ENCODE measurements at regions not wholly inside any gene's neighbourhood (a gene's known extent, or its start where the extent isn't known, plus 50 kb on each side); places are given as distances from the start of the nearest gene placed in this dataset.

GRCh38 chr18:41263956-41264355, 691.1 kb upstream of the PIK3C3 start:
- WGBS, 2 donors = 80 to 84% methylated on average over 1 of the region's 1 CpG
- Histone ChIP-seq H3K27ac (no peak overlapping the region), H3K27me3 (no peaks in the 10 kb centered on the region), H3K4me3 (no peak overlapping the region), H3K4me1 (peaks cover 0 to 34% (median 28%) of the 10 kb centered on the region in 4 donors), H3K9me3 (no peaks in the 10 kb centered on the region), H3K36me3 (no peaks in the 10 kb centered on the region)
- TF ChIP-seq EP300 (IDR thresholded peaks at IDR 0.05) = no peak
- TF ChIP-seq POLR2AphosphoS5 (IDR thresholded peaks at IDR 0.05) = no peak
- TF ChIP-seq, protein P1, sequence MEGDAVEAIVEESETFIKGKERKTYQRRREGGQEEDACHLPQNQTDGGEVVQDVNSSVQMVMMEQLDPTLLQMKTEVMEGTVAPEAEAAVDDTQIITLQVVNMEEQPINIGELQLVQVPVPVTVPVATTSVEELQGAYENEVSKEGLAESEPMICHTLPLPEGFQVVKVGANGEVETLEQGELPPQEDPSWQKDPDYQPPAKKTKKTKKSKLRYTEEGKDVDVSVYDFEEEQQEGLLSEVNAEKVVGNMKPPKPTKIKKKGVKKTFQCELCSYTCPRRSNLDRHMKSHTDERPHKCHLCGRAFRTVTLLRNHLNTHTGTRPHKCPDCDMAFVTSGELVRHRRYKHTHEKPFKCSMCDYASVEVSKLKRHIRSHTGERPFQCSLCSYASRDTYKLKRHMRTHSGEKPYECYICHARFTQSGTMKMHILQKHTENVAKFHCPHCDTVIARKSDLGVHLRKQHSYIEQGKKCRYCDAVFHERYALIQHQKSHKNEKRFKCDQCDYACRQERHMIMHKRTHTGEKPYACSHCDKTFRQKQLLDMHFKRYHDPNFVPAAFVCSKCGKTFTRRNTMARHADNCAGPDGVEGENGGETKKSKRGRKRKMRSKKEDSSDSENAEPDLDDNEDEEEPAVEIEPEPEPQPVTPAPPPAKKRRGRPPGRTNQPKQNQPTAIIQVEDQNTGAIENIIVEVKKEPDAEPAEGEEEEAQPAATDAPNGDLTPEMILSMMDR (IDR thresholded peaks at IDR 0.05) = no peak
- TF ChIP-seq POLR2A (IDR thresholded peaks at IDR 0.05) = no peak
- no peak for DNase-seq
- intact Hi-C loops (cut with DNase I) = no loop called here

GRCh38 chr18:41262688-41263087, 692.3 kb upstream of the PIK3C3 start:
- intact Hi-C loops (cut with DNase I) = no loop called here
- no peak overlapping the region for H3K4me3 ChIP-seq
- TF ChIP-seq POLR2AphosphoS5 (IDR thresholded peaks at IDR 0.05) (no peak), EP300 (IDR thresholded peaks at IDR 0.05) (no peak)
- TF ChIP-seq, protein P1 (IDR thresholded peaks at IDR 0.05) = no peak
- H3K9me3 ChIP-seq = no peaks in the 10 kb centered on the region
- peaks cover 0 to 34% (median 28%) of the 10 kb centered on the region in 4 donors for H3K4me1 ChIP-seq
- H3K27me3 ChIP-seq = no peaks in the 10 kb centered on the region
- no peak overlapping the region for H3K27ac ChIP-seq
- DNase-seq = no peak
- H3K36me3 ChIP-seq = no peaks in the 10 kb centered on the region
- WGBS, 2 donors = 89% methylated on average over 6 of the region's 6 CpGs

DNA sequence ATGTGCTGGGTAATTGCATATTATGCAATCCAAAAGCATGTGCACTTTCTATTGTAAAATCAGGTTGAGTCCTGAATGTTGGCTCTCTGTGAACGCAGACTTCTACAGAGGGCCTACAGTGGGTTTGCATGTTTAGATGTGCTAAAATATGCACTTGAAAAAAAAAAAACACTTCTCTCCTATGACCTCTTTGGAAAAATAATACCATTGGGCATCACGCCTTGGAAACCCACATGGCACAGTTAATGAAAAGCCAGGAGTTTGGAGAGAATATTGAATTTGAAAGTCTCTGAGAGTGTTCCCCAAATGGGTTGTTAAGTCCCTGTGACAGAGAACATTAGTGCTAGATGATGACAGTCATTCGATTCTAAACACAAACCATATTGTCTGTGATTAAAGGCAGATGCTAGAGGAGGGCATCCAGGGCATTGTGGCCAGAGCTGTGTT, 710.4 kb upstream of the PIK3C3 start:
- H3K4me3 ChIP-seq = no peak overlapping the region
- TF ChIP-seq POLR2AphosphoS5 (IDR thresholded peaks at IDR 0.05) = no peak
- no peak for TF ChIP-seq POLR2A (IDR thresholded peaks at IDR 0.05)
- TF ChIP-seq, protein P1 (IDR thresholded peaks at IDR 0.05) = no peak
- no peak for TF ChIP-seq EP300 (IDR thresholded peaks at IDR 0.05)
- DNase-seq = no peak
- intact Hi-C loops (cut with DNase I) = no loop called here
- WGBS, 2 donors = 83 to 85% methylated on average over 3 of the region's 3 CpGs
- no peaks in the 10 kb centered on the region for H3K9me3 ChIP-seq
- no peak overlapping the region for H3K27ac ChIP-seq
- H3K4me1 ChIP-seq = no peaks in the 10 kb centered on the region
- no peaks in the 10 kb centered on the region for H3K36me3 ChIP-seq
- no peaks in the 10 kb centered on the region for H3K27me3 ChIP-seq

DNA sequence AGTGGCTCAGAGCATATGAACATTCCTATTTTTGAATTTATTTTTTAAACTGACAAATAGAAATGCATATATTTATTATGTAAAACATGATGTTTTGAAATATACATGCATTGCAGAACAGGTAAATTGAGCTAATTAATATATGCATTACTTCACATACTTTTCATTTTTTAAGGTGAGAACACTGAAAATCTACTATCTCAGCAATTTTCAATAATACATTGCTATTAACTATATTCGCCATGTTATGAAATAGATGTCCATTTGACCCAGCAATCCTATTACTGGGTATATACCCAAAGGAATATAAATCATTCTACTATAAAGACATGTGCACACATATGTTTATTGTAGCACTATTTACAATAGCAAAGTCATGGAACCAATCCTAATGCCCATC, 717.7 kb upstream of the PIK3C3 start:
- Histone ChIP-seq H3K36me3 (no peaks in the 10 kb centered on the region), H3K27me3 (no peaks in the 10 kb centered on the region), H3K4me3 (no peak overlapping the region), H3K27ac (no peak overlapping the region), H3K9me3 (no peaks in the 10 kb centered on the region), H3K4me1 (no peaks in the 10 kb centered on the region)
- no peak for DNase-seq
- intact Hi-C loops (cut with DNase I) = no loop called here
- WGBS, 2 donors = 92 to 97% methylated on average over 1 of the region's 1 CpG
- TF ChIP-seq POLR2A (IDR thresholded peaks at IDR 0.05) = no peak
- TF ChIP-seq, protein P1 (IDR thresholded peaks at IDR 0.05) = no peak
- TF ChIP-seq EP300 (IDR thresholded peaks at IDR 0.05) = no peak
- no peak for TF ChIP-seq POLR2AphosphoS5 (IDR thresholded peaks at IDR 0.05)

- Histone ChIP-seq H3K9me3 (no peaks in the 10 kb centered on the region), H3K36me3 (no peaks in the 10 kb centered on the region), H3K27me3 (no peaks in the 10 kb centered on the region), H3K4me1 (no peaks in the 10 kb centered on the region), H3K27ac (no peak overlapping the region), H3K4me3 (no peak overlapping the region)
- WGBS, 2 donors = 82 to 87% methylated on average over 3 of the region's 3 CpGs
- DNase-seq = no peak
- TF ChIP-seq POLR2AphosphoS5 (IDR thresholded peaks at IDR 0.05) (no peak), EP300 (IDR thresholded peaks at IDR 0.05) (no peak), POLR2A (IDR thresholded peaks at IDR 0.05) (no peak)
- TF ChIP-seq, protein P1 (IDR thresholded peaks at IDR 0.05) = no peak
- intact Hi-C loops (cut with DNase I) = no loop called here
Measured at GRCh38 chr18:41231681-41232080, 723.4 kb upstream of the PIK3C3 start.

Measured in sigmoid colon (tissue), 6 donors.